Brain microvascular endothelial cell (primary cell): ENCODE measurements at regions not wholly inside any gene's neighbourhood (a gene's known extent, or its start where the extent isn't known, plus 50 kb on each side); places are given as distances from the start of the nearest gene placed in this dataset.

ENCODE experiments used
- DNase-seq: peaks from one replicate; pipeline ENCODE4 v3.0.0-alpha.2; 2020
- H3K27ac ChIP-seq: fragments of 250-450 bp; sonication (Bioruptor Pico); 2 replicates; pipeline ENCODE4 v1.5.1; 2020; ENCODE audit warnings: mild to moderate bottlenecking, moderate library complexity
- H3K27me3 ChIP-seq: fragments of 250-450 bp; sonication (Bioruptor Pico); replicated peaks from 2 replicates; pipeline ENCODE4 v1.5.1; 2020; ENCODE audit warnings: mild to moderate bottlenecking
- H3K36me3 ChIP-seq: fragments of 250-450 bp; sonication (Bioruptor Pico); replicated peaks from 2 replicates; pipeline ENCODE4 v1.5.1; 2020; ENCODE audit warnings: mild to moderate bottlenecking
- H3K4me3 ChIP-seq: 2 replicates; pipeline ENCODE4 v1.5.1; 2011; ENCODE audit warnings: low read depth, mild to moderate bottlenecking, control low read depth, low read length, moderate library complexity
- CTCF ChIP-seq: IDR thresholded peaks from 2 replicates; pipeline ENCODE4 v1.5.1; 2011; ENCODE audit warnings: low read depth, mild to moderate bottlenecking, moderate library complexity, low read length, control low read depth, inconsistent platforms; ENCODE audit errors: missing control alignments
- in situ Hi-C: cut with HindIII; loops from 2 replicates; pipeline ENCODE4 v1.10.0; 2017; ENCODE audit warnings: low sequenced_read_pairs, low pct_ligation_motif_present

DNA sequence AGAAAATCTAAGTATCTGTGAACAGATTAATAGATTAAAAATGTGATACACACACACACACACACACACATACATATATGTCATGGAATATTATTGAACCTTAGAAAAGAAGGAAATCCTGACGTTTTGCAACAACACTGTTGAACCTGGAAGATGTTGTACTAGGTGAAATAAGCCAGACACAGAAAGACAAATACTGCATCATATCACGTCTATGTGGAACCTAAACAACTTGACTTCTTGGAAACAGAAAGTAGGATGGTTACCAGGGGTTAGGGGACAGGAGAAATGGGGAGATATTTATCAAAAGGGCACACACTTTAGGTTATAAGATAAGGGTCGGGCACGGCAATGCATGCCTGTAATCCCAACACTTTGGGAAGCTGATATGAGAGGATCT lies 698.4 kb upstream of the ID2 start:
- in situ Hi-C loops: no loop called here
- DNase-seq: no peak
- TF ChIP-seq CTCF: no peak

DNA sequence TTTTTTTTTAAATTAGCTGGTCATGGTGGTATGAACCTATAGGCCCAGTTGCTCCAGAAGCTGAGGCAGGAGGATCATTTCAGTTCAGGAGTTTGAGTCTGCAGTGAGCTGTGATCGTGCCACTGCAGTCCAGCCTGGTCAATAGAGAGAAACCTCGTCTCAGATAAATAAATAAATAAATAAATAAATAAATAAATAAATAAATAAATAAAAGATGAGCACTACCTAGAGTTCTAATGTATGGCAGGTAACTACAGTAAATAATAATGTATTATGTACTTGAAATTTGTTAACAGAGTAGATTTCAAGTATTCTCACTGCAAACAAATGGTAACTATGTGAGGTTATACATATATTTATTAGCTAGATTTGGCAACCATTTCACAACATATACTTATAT lies 697.9 kb upstream of the ID2 start:
- no peak for TF ChIP-seq CTCF
- in situ Hi-C loops: no loop called here
- DNase-seq: no peak
- Histone ChIP-seq H3K36me3 (no peaks in the 10 kb centered on the region), H3K27me3 (no peaks in the 10 kb centered on the region), H3K27ac (no peak overlapping the region), H3K4me3 (no peak overlapping the region)

More for the DNA sequence above, 698.4 kb upstream of the ID2 start:
- no peaks in the 10 kb centered on the region for H3K27me3 ChIP-seq
- H3K36me3 ChIP-seq: no peaks in the 10 kb centered on the region
- no peak overlapping the region for H3K4me3 ChIP-seq
- no peak overlapping the region for H3K27ac ChIP-seq

DNA sequence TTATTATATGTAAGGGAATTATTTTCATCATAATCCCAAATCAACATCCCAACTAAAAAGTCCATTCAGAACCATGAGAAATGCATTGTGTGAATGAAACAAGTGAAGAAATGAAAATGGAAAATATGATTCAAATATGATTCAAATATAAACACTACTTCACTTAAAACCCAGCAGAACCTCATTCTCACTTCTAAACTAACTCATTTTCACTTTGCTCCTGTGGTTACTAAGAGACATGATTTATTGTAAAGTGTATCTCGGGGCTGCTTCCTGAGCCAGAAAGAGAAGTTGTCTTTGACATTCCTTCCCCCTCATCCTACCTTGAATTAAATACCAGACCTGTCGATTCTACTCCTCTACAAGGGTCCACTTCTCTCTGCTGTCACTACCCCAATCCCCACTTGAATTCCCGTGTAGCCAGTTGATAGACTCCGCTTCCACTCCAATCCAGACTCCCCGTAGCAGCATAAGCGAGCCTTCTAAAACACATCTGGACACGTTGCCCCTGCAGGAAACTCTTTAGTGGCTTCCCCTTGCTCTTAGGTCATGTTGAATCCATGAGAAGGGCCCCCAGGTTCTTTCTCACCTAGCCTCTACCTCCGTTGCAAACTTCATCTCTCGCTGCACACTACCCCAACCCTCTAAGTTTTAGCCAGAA lies 697.0 kb upstream of the ID2 start:
- no peaks in the 10 kb centered on the region for H3K27me3 ChIP-seq

DNA sequence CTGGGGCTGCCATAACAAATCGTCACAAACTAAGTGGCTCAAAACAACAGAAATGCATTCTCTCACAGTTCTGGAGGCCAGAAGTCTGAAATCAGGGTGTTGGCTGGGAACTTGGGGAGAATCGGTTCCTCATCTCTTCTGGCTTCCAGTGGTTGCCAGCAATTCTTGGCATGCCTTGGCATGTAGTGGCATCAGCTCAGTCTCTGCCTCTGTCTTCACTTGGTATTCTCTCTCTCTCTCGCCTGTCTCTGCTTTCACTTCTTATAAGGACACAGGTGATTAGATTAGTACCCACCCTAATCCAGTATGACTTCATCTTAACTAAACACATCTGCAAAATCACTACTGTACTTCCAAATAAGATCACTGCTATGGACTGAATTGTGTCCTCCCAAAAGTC lies 695.4 kb upstream of the ID2 start:
- DNase-seq: no peak
- no peaks in the 10 kb centered on the region for H3K27me3 ChIP-seq
- H3K4me3 ChIP-seq: no peak overlapping the region
- H3K36me3 ChIP-seq: no peaks in the 10 kb centered on the region
- in situ Hi-C loops: no loop called here
- no peak for TF ChIP-seq CTCF
- no peak overlapping the region for H3K27ac ChIP-seq

More for the DNA sequence above, 697.0 kb upstream of the ID2 start:
- Histone ChIP-seq H3K4me3 (no peak overlapping the region), H3K27ac (no peak overlapping the region), H3K36me3 (no peaks in the 10 kb centered on the region)
- in situ Hi-C loops: no loop called here
- no peak for TF ChIP-seq CTCF
- DNase-seq: no peak

DNA sequence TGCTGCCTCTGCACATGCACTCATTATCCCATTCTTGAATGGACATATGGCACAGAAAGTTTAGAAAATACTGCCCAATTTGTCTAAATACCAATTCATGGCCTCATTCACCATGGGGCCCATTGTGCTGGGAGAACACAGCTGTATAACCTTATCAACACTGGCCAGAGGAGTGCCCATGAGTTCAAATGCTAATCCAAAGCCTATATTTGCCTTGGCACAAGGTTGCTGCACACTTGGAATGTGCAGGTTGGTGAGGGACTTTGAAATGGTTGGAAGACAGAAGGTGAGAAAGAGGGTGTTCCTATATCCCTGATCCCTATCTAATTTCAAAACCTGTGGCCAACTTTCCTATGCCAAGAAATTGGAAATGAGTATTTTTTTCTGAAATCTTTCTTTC lies 693.9 kb upstream of the ID2 start:
- Histone ChIP-seq H3K36me3 (no peaks in the 10 kb centered on the region), H3K27me3 (no peaks in the 10 kb centered on the region), H3K4me3 (no peak overlapping the region), H3K27ac (no peak overlapping the region)
- no peak for DNase-seq
- TF ChIP-seq CTCF: no peak
- in situ Hi-C loops: no loop called here

GRCh38 chr2:7988440-7988839 lies 693.4 kb upstream of the ID2 start:
- no peak for DNase-seq
- in situ Hi-C loops: no loop called here
- Histone ChIP-seq H3K27ac (no peak overlapping the region), H3K27me3 (no peaks in the 10 kb centered on the region), H3K36me3 (no peaks in the 10 kb centered on the region), H3K4me3 (no peak overlapping the region)
- TF ChIP-seq CTCF: no peak
